Loucy (cell line): ENCODE measurements at regions not wholly inside any gene's neighbourhood (a gene's known extent, or its start where the extent isn't known, plus 50 kb on each side); places are given as distances from the start of the nearest gene placed in this dataset.

Source experiments
- H2AFZ ChIP-seq: fragments of 200-600 bp; sonication (generic); 2 replicates; pipeline ENCODE4 v1.6.0; 2016; ENCODE audit warnings: antibody characterized with exemption, mild to moderate bottlenecking, low read length, moderate library complexity
- H3F3A ChIP-seq: fragments of 200-600 bp; 2 replicates; pipeline ENCODE4 v1.6.0; 2016; ENCODE audit warnings: antibody characterized with exemption, low read depth, mild to moderate bottlenecking
- H3K27me3 ChIP-seq: fragments of 200-600 bp; sonication (generic); 2 replicates; pipeline ENCODE4 v1.6.1; 2014; ENCODE audit warnings: low read length, mild to moderate bottlenecking; ENCODE audit not compliant: insufficient read depth, poor library complexity, severe bottlenecking
- H3K36me3 ChIP-seq: fragments of 200-600 bp; sonication (generic); 2 replicates; pipeline ENCODE4 v1.6.1; 2016; ENCODE audit warnings: low read length; ENCODE audit not compliant: insufficient read depth
- H3K4me1 ChIP-seq: fragments of 200-600 bp; sonication (generic); 2 replicates; pipeline ENCODE4 v1.5.1; 2014; ENCODE audit warnings: low read length, mild to moderate bottlenecking; ENCODE audit not compliant: insufficient read depth, poor library complexity, severe bottlenecking
- H3K4me2 ChIP-seq: fragments of 200-600 bp; sonication (generic); 2 replicates; pipeline ENCODE4 v1.6.0; 2014; ENCODE audit warnings: antibody characterized with exemption, low read length, low read depth, mild to moderate bottlenecking; ENCODE audit not compliant: poor library complexity, severe bottlenecking
- H3K4me3 ChIP-seq: fragments of 200-600 bp; sonication (generic); 2 replicates; pipeline ENCODE4 v1.5.1; 2014; ENCODE audit warnings: low read length, mild to moderate bottlenecking, mixed read lengths; ENCODE audit not compliant: poor library complexity, severe bottlenecking
- H3K79me2 ChIP-seq: fragments of 200-600 bp; sonication (generic); 2 replicates; pipeline ENCODE4 v1.6.1; 2014; ENCODE audit warnings: low read length; ENCODE audit not compliant: insufficient read depth
- H3K9ac ChIP-seq: fragments of 200-600 bp; sonication (generic); 2 replicates; pipeline ENCODE4 v1.6.0; 2014; ENCODE audit warnings: mild to moderate bottlenecking, low read depth, low read length, moderate library complexity; ENCODE audit not compliant: poor library complexity, severe bottlenecking
- H3K9me2 ChIP-seq: fragments of 200-600 bp; sonication (generic); replicated peaks from 2 replicates; pipeline ENCODE4 v1.6.1; 2016; ENCODE audit warnings: low read depth, low read length, mixed read lengths
- H3K9me3 ChIP-seq: fragments of 200-600 bp; sonication (generic); 2 replicates; pipeline ENCODE4 v1.6.1; 2014; ENCODE audit warnings: mild to moderate bottlenecking, antibody characterized with exemption, low read length, low read depth; ENCODE audit not compliant: insufficient read depth
- H4K20me1 ChIP-seq: fragments of 200-600 bp; sonication (generic); 2 replicates; pipeline ENCODE4 v1.6.0; 2014; ENCODE audit warnings: antibody characterized with exemption, low read length, mild to moderate bottlenecking; ENCODE audit not compliant: insufficient read depth, poor library complexity, severe bottlenecking
- EZH2phosphoT487 ChIP-seq: fragments of 200-600 bp; IDR thresholded peaks from 2 replicates; pipeline ENCODE4 v1.6.1; 2018; ENCODE audit warnings: antibody characterized with exemption, mild to moderate bottlenecking, moderate library complexity, borderline replicate concordance
- TF ChIP-seq, protein P1 (sequence below): fragments of 200-600 bp; sonication (generic); conservative IDR thresholded peaks from 2 replicates; pipeline ENCODE4 v1.5.1; 2014; ENCODE audit warnings: mild to moderate bottlenecking, antibody characterized with exemption, low read length

DNA sequence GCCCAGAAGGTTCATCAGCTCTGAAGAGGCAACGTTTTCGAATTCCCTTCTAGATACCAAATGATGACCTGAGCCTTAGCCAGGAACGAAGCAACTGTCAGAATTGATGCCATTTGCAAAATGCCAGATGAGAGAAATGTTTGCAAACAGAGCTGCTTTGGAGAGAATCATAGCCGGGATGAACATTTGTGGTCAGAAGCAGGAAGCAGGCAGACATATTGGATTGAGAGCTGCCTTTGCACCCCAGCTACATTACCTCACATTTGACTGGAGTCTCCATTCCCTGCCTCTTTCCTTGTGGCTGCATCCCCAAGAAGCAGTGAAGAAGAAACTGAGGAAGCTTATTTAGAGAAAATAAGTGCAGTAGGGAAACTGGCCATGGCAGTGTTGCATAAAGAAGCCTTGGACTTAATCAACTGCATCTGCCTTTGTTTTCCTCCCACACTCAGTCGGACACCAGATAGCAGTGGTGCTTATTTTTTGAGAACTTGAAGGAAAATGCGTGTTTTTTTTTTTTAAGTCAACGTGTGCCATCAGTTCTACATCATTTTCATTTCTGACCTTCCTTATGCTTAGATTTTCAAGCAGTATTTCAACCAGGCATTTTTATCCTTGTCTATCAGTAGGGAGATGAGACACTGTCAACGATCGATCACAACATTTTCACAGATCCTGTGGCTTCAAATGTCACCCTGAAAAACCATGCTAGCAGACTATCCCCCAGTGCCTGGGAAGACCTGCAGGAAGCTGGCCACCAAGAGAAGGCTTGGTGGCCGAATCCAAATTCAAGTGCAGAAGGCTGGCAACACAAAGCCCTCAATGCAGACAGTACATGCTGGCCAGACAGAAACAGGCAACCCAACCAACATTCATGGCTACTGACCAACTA is 541.2 kb upstream of the JARID2 start:
- Histone ChIP-seq H3K4me1 (peaks cover 53% of the 10 kb centered on the region), H3K9me2 (no peaks in the 10 kb centered on the region), H3K4me3 (no peak overlapping the region), H4K20me1 (no peaks in the 10 kb centered on the region), H3K4me2 (no peak overlapping the region), H3F3A (no peaks in the 10 kb centered on the region), H3K27me3 (no peaks in the 10 kb centered on the region), H3K9ac (no peak overlapping the region), H3K36me3 (no peaks in the 10 kb centered on the region), H3K79me2 (no peaks in the 10 kb centered on the region), H2AFZ (peak overlapping the region; percentile 34), H3K9me3 (no peaks in the 10 kb centered on the region)
- TF ChIP-seq, protein P1, sequence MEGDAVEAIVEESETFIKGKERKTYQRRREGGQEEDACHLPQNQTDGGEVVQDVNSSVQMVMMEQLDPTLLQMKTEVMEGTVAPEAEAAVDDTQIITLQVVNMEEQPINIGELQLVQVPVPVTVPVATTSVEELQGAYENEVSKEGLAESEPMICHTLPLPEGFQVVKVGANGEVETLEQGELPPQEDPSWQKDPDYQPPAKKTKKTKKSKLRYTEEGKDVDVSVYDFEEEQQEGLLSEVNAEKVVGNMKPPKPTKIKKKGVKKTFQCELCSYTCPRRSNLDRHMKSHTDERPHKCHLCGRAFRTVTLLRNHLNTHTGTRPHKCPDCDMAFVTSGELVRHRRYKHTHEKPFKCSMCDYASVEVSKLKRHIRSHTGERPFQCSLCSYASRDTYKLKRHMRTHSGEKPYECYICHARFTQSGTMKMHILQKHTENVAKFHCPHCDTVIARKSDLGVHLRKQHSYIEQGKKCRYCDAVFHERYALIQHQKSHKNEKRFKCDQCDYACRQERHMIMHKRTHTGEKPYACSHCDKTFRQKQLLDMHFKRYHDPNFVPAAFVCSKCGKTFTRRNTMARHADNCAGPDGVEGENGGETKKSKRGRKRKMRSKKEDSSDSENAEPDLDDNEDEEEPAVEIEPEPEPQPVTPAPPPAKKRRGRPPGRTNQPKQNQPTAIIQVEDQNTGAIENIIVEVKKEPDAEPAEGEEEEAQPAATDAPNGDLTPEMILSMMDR: no peak
- TF ChIP-seq EZH2phosphoT487: no peak

DNA sequence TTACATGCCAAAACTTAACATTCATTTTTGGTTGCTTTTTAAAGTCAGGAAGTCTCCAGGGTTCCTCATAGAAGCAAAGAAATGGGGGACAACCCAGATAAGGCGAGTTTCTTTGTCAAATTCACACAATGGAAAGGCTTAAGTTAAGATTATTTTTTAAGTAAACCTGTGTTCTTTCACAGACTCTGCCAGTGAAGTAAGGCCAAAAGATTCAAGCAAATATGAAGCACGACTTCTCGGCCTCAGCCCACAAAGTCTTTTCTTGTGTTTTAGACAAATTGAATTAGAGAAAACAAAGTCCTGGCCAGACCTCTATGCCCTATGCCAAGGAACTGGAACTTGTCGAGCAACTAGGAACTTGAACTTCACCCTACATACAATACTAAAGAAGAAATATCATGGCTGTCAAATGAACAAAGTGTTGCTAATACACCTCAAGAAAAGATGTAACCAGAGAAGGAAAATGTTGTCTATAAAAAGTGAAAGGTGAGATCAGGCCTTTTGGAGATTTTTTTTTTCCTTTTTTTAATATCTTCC is 540.0 kb upstream of the JARID2 start:
- Histone ChIP-seq H3K9me3 (no peaks in the 10 kb centered on the region), H3K4me3 (no peak overlapping the region), H3K36me3 (no peaks in the 10 kb centered on the region), H3K4me2 (no peak overlapping the region), H4K20me1 (no peaks in the 10 kb centered on the region), H3F3A (no peaks in the 10 kb centered on the region), H3K27me3 (no peaks in the 10 kb centered on the region), H3K9ac (no peak overlapping the region), H3K79me2 (no peaks in the 10 kb centered on the region), H2AFZ (peak overlapping the region; percentile 52; the same call in 1 of the 2 replicates), H3K4me1 (peaks cover 66% of the 10 kb centered on the region), H3K9me2 (no peaks in the 10 kb centered on the region)
- TF ChIP-seq, protein P1: no peak
- TF ChIP-seq EZH2phosphoT487: no peak

DNA sequence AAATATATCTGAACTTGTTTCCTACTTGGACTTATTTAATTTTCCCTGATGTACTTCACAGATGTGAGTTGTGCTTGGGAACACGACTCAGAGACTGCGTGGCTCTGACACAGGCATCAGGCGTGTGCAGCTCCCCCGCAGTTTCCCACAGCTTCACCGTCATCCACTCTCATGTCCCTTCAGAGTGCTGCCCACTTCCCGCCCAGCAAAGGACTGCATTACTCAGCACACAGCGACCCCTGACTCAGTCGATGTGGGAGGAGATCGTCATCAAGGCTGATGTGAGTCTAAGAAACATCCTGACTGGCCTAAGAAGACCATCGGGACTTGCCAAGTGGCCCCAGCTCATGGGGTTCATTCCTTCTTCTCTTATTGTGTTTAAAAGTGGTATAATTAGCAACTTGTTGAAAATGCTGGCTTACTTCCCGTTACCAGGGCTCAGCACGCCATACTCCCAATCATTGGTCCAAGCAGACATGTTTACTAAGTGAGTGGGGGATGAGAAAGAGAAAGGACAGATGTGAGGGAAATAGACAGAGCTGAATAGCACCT is 539.4 kb upstream of the JARID2 start:
- Histone ChIP-seq H3K27me3 (no peaks in the 10 kb centered on the region), H3K4me2 (no peak overlapping the region), H3K4me3 (no peak overlapping the region), H3K79me2 (no peaks in the 10 kb centered on the region), H3F3A (no peaks in the 10 kb centered on the region), H2AFZ (no peak overlapping the region), H3K9ac (no peak overlapping the region), H3K36me3 (no peaks in the 10 kb centered on the region), H3K4me1 (peaks cover 72% of the 10 kb centered on the region), H3K9me2 (no peaks in the 10 kb centered on the region), H3K9me3 (no peaks in the 10 kb centered on the region), H4K20me1 (no peaks in the 10 kb centered on the region)
- no peak for TF ChIP-seq EZH2phosphoT487
- TF ChIP-seq, protein P1: no peak
